Common myeloid progenitor, CD34-positive (primary cell): ENCODE measurements at regions not wholly inside any gene's neighbourhood (a gene's known extent, or its start where the extent isn't known, plus 50 kb on each side); places are given as distances from the start of the nearest gene placed in this dataset.

Experiments
- CTCF ChIA-PET: fragments of 350-600 bp; sonication (Branson Sonifier 250); formaldehyde crosslinking; loops from one replicate; lab custom pipeline; 2021; ENCODE audit warnings: antibody characterized with exemption; lab: Charles Lee
- POLR2A ChIA-PET: fragments of 350-600 bp; sonication (Branson Sonifier 250); formaldehyde crosslinking; loops from one replicate; lab custom pipeline; 2021; ENCODE audit warnings: antibody characterized with exemption; lab: Charles Lee
- DNase-seq, 3 donors: peaks; one replicate each; pipeline versions ENCODE4 v3.0.0 to v3.0.0-alpha.2; 2013
- H3K27ac ChIP-seq, 2 experiments: 1 replicate in 1 of 2; 2 replicates in 1 of 2; pipeline ENCODE4 v1.7.0; 2013; ENCODE audit warnings: inconsistent platforms in 2 of 2, low read length in 2 of 2, mild to moderate bottlenecking in 2 of 2, low read depth in 1 of 2, moderate library complexity in 1 of 2; ENCODE audit not compliant: severe bottlenecking in 2 of 2, insufficient read depth in 1 of 2, poor library complexity in 1 of 2
- H3K27me3 ChIP-seq, 5 experiments: replicated peaks in 2 of 5; 1 replicate in 3 of 5; 2 replicates in 2 of 5; pipeline versions ENCODE4 v1.6.1 to v1.7.0; 2013; ENCODE audit warnings: low read length in 4 of 5, mild to moderate bottlenecking in 2 of 5, moderate library complexity in 2 of 5, inconsistent platforms in 1 of 5; ENCODE audit not compliant: insufficient read depth in 5 of 5, control insufficient read depth in 4 of 5
- H3K36me3 ChIP-seq, 4 experiments: 1 replicate in 2 of 4; 2 replicates in 2 of 4; pipeline versions ENCODE4 v1.6.1 to v1.7.0; 2013; ENCODE audit warnings: low read length in 3 of 4, control low read depth in 1 of 4, mild to moderate bottlenecking in 1 of 4; ENCODE audit not compliant: control insufficient read depth in 4 of 4, insufficient read depth in 4 of 4
- H3K4me1 ChIP-seq, 4 experiments: 1 replicate in 3 of 4; 2 replicates in 1 of 4; pipeline versions ENCODE4 v1.6.1 to v1.7.1; 2013; ENCODE audit warnings: low read length in 3 of 4, mild to moderate bottlenecking in 3 of 4, control low read depth in 1 of 4, inconsistent platforms in 1 of 4, moderate library complexity in 1 of 4; ENCODE audit not compliant: control insufficient read depth in 4 of 4, insufficient read depth in 4 of 4; ENCODE audit errors: control extremely low read depth in 1 of 4
- H3K4me3 ChIP-seq, 7 experiments: 1 replicate in 4 of 7; 2 replicates in 3 of 7; pipeline versions ENCODE4 v1.5.1 to v1.7.0; 2013; ENCODE audit warnings: mild to moderate bottlenecking in 7 of 7, low read length in 6 of 7, moderate library complexity in 6 of 7, inconsistent platforms in 2 of 7, low read depth in 2 of 7, control low read depth in 1 of 7; ENCODE audit not compliant: insufficient read depth in 4 of 7, control insufficient read depth in 1 of 7; ENCODE audit errors: extremely low read depth in 1 of 7
- H3K9me3 ChIP-seq, 5 experiments: 1 replicate in 4 of 5; 2 replicates in 1 of 5; pipeline versions ENCODE4 v1.6.1 to v1.7.1; 2013; ENCODE audit warnings: low read length in 4 of 5, mild to moderate bottlenecking in 2 of 5, inconsistent platforms in 1 of 5, low read depth in 1 of 5, moderate library complexity in 1 of 5; ENCODE audit not compliant: control insufficient read depth in 4 of 5, insufficient read depth in 2 of 5; ENCODE audit errors: control extremely low read depth in 1 of 5
- WGBS: methylation state at CpG from one replicate; pipeline ENCODE4 v1.1.5; 2013; ENCODE audit not compliant: insufficient coverage; 5-methylcytosine and 5-hydroxymethylcytosine counted together

DNA sequence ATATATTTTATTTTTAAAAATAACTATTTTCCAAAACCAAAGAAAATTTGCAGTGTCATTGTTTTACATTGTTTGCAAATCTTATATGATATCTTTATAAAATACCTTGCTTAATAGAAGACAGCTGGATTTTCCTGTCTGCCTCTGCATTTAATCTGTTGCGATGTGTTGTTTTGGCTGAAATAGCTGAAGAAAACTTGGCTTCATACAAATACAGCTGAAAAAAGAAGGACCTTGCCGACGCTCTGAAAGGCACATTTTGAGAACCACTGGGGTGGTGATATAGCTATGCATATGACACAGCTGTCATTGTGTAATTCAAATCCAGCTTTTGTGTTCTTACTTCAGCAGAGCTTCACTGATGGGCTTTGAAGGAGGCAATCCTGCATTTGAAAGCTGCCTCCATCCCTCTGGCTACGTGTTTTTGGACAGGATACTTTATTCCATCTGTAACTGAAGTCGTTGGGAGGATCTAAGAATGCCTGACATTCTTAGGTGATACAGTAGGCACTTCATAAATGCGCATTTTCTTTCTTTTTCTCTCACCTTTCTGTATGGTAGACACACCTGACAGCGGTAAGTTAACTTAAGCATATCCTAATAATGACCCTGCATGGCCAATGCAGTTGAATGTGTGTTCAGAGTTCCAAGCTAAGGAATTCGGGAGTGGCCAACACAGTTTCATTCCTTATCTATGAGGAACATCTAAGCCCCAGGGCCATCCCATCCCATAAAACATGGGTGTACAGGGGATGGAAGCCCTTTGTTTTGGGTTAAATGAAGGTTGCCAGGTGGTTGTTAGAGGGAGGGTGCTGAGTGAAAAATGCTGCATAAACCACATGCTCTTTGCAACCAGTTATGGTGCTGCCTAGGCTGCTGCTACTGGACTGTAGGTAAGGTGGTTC, 213.0 kb downstream of the TFAP2A start:
- ChIA-PET POLR2A (no interaction called here), CTCF (no interaction called here)
- H3K36me3 ChIP-seq: no peaks in the 10 kb centered on the region
- 87% methylated on average over 4 of the region's 8 CpGs for WGBS
- peaks cover 0 to 2% (median 0%) of the 10 kb centered on the region in 5 experiments for H3K27me3 ChIP-seq
- DNase-seq: no peak
- no peak overlapping the region for H3K4me3 ChIP-seq
- H3K27ac ChIP-seq: no peak overlapping the region
- peaks cover 0 to 12% (median 0%) of the 10 kb centered on the region in 4 experiments for H3K4me1 ChIP-seq
- H3K9me3 ChIP-seq: no peaks in the 10 kb centered on the region

GRCh38 chr6:10196090-10196489, 218.8 kb downstream of the TFAP2A start:
- 95% methylated on average over 5 of the region's 5 CpGs for WGBS
- CTCF ChIA-PET: no interaction called here

GRCh38 chr6:10194816-10195672, 219.8 kb downstream of the TFAP2A start:
- ChIA-PET CTCF (no interaction called here), POLR2A (no interaction called here)
- H3K9me3 ChIP-seq: no peaks in the 10 kb centered on the region
- H3K36me3 ChIP-seq: no peaks in the 10 kb centered on the region
- no peak overlapping the region for H3K4me3 ChIP-seq
- no peak for DNase-seq
- H3K4me1 ChIP-seq: no peaks in the 10 kb centered on the region
- H3K27me3 ChIP-seq: peaks cover 0 to 2% (median 0%) of the 10 kb centered on the region in 5 experiments
- 96% methylated on average over 5 of the region's 5 CpGs for WGBS
- no peak overlapping the region for H3K27ac ChIP-seq

More at GRCh38 chr6:10196090-10196489, 218.8 kb downstream of the TFAP2A start:
- Histone ChIP-seq H3K9me3 (no peaks in the 10 kb centered on the region), H3K4me3 (no peak overlapping the region), H3K36me3 (no peaks in the 10 kb centered on the region), H3K27me3 (peaks cover 0 to 2% (median 0%) of the 10 kb centered on the region in 5 experiments), H3K4me1 (no peaks in the 10 kb centered on the region), H3K27ac (no peak overlapping the region)
- POLR2A ChIA-PET: no interaction called here
- DNase-seq: no peak

- POLR2A ChIA-PET: no interaction called here
Observed at GRCh38 chr6:10193321-10193720, 221.6 kb downstream of the TFAP2A start.

DNA sequence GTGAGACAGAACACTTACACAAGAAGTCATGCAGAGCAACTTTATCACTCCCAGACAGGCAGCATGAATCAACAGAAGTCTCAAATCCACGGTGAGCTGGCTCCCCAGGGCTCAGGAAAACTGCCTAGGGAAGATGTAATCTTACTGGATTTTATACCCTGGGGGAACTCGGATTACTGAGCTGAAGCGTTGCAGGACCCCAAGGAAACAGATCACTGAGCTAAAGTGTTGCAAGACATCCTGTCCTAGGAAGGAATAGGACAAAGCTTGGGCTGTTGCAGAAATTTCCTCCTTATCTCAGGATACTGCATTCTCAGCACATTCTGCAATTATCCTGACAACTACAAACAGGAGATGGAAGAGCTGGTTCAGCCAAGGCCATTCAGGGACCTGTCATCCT, 224.8 kb downstream of the TFAP2A start:
- Histone ChIP-seq H3K9me3 (no peaks in the 10 kb centered on the region), H3K36me3 (no peaks in the 10 kb centered on the region), H3K4me3 (no peak overlapping the region), H3K27ac (no peak overlapping the region), H3K27me3 (peaks cover 0 to 2% (median 0%) of the 10 kb centered on the region in 5 experiments), H3K4me1 (no peaks in the 10 kb centered on the region)
- ChIA-PET POLR2A (no interaction called here), CTCF (no interaction called here)
- DNase-seq: no peak
- 35% methylated on average over 3 of the region's 3 CpGs for WGBS

More at GRCh38 chr6:10193321-10193720, 221.6 kb downstream of the TFAP2A start:
- no peaks in the 10 kb centered on the region for H3K4me1 ChIP-seq
- H3K27ac ChIP-seq: no peak overlapping the region
- H3K4me3 ChIP-seq: no peak overlapping the region
- DNase-seq: no peak
- CTCF ChIA-PET: no interaction called here
- 91% methylated on average over 1 of the region's 4 CpGs for WGBS
- H3K9me3 ChIP-seq: no peaks in the 10 kb centered on the region
- no peaks in the 10 kb centered on the region for H3K36me3 ChIP-seq
- peaks cover 0 to 2% (median 0%) of the 10 kb centered on the region in 5 experiments for H3K27me3 ChIP-seq

GRCh38 chr6:10184371-10185227, 230.3 kb downstream of the TFAP2A start:
- CTCF ChIA-PET: no interaction called here
- Histone ChIP-seq H3K36me3 (no peaks in the 10 kb centered on the region), H3K4me1 (no peaks in the 10 kb centered on the region), H3K4me3 (no peak overlapping the region), H3K27ac (no peak overlapping the region), H3K27me3 (no peaks in the 10 kb centered on the region), H3K9me3 (no peaks in the 10 kb centered on the region)
- WGBS: 15% methylated on average over 2 of the region's 4 CpGs
- DNase-seq: no peak
- POLR2A ChIA-PET: no interaction called here
